Ureter (tissue), 1 donor: ENCODE measurements at regions not wholly inside any gene's neighbourhood (a gene's known extent, or its start where the extent isn't known, plus 50 kb on each side); places are given as distances from the start of the nearest gene placed in this dataset.

Experiments
- DNase-seq: peaks from one replicate; pipeline ENCODE4 v3.0.0-alpha.2; 2020; ENCODE audit warnings: low spot score
- donor health status: DM: yes; HTN: yes; CAD: no.

- DNase-seq: no peak
Observed at GRCh38 chr1:25103164-25103795, 129.0 kb downstream of the SYF2 start.

GRCh38 chr1:25100151-25100833 lies 132.0 kb downstream of the SYF2 start:
- no peak for DNase-seq

GRCh38 chr1:25099343-25099951 lies 132.9 kb downstream of the SYF2 start:
- DNase-seq: no peak

GRCh38 chr1:25098717-25099116 lies 133.6 kb downstream of the SYF2 start:
- DNase-seq: no peak

- DNase-seq: no peak
Observed at GRCh38 chr1:25096307-25097150, 135.8 kb downstream of the SYF2 start.

GRCh38 chr1:25095635-25096200 lies 136.6 kb downstream of the SYF2 start:
- no peak for DNase-seq

- DNase-seq: no peak
Observed at GRCh38 chr1:25094995-25095394, 137.3 kb downstream of the SYF2 start.

GRCh38 chr1:25094229-25094628 lies 138.1 kb downstream of the SYF2 start:
- no peak for DNase-seq

GRCh38 chr1:25091658-25092057 lies 140.6 kb downstream of the SYF2 start:
- no peak for DNase-seq

GRCh38 chr1:25090707-25091422 lies 141.4 kb downstream of the SYF2 start:
- DNase-seq: no peak

- no peak for DNase-seq
Observed at GRCh38 chr1:25089772-25090171, 142.5 kb downstream of the SYF2 start.

- no peak for DNase-seq
Observed at GRCh38 chr1:25088946-25089345, 143.4 kb downstream of the SYF2 start.

GRCh38 chr1:25088180-25088701 lies 144.1 kb downstream of the SYF2 start:
- DNase-seq: no peak

GRCh38 chr1:25086518-25087079 lies 145.7 kb downstream of the SYF2 start:
- DNase-seq: no peak

- no peak for DNase-seq
Observed at GRCh38 chr1:25084407-25084806, 147.9 kb downstream of the SYF2 start.

- no peak for DNase-seq
Observed at GRCh38 chr1:25083481-25084345, 148.6 kb downstream of the SYF2 start.

GRCh38 chr1:25082995-25083394 lies 149.3 kb downstream of the SYF2 start:
- DNase-seq: no peak

- DNase-seq: no peak
Observed at GRCh38 chr1:25082216-25082899, 149.9 kb downstream of the SYF2 start.

GRCh38 chr1:25081496-25081895 lies 150.8 kb downstream of the SYF2 start:
- DNase-seq: no peak
